ACC112 (cell line): ENCODE measurements at regions not wholly inside any gene's neighbourhood (a gene's known extent, or its start where the extent isn't known, plus 50 kb on each side); places are given as distances from the start of the nearest gene placed in this dataset.

Source experiments
- H2AFZ ChIP-seq: fragments of 200-600 bp; sonication (generic); one replicate; pipeline ENCODE4 v1.6.0; 2017; ENCODE audit warnings: antibody characterized with exemption, low read length; ENCODE audit not compliant: unreplicated experiment
- H3K27ac ChIP-seq: fragments of 200-600 bp; sonication (generic); 2 replicates; pipeline ENCODE4 v1.5.1; 2014; ENCODE audit warnings: low read depth, mild to moderate bottlenecking, antibody characterized with exemption, low read length, moderate library complexity
- H3K27me3 ChIP-seq: fragments of 200-600 bp; sonication (generic); 2 replicates; pipeline ENCODE4 v1.6.1; 2014; ENCODE audit warnings: mild to moderate bottlenecking, antibody characterized with exemption, low read length, moderate library complexity, mixed read lengths; ENCODE audit not compliant: insufficient read depth
- H3K36me3 ChIP-seq: fragments of 200-600 bp; sonication (generic); 2 replicates; pipeline ENCODE4 v1.6.1; 2016; ENCODE audit warnings: mild to moderate bottlenecking, antibody characterized with exemption, low read length, moderate library complexity, mixed read lengths; ENCODE audit not compliant: insufficient read depth
- H3K4me1 ChIP-seq: fragments of 200-600 bp; sonication (generic); one replicate; pipeline ENCODE4 v1.6.1; 2016; ENCODE audit warnings: low read length, mixed read lengths; ENCODE audit not compliant: insufficient read depth, unreplicated experiment, control insufficient read depth
- H3K4me3 ChIP-seq: fragments of 200-600 bp; sonication (generic); 2 replicates; pipeline ENCODE4 v1.5.1; 2014; ENCODE audit warnings: mild to moderate bottlenecking, low read depth, low read length
- H3K79me2 ChIP-seq: fragments of 200-600 bp; sonication (generic); one replicate; pipeline ENCODE4 v1.6.0; 2016; ENCODE audit warnings: low read length; ENCODE audit not compliant: control insufficient read depth, unreplicated experiment, insufficient read depth

GRCh38 chr10:78991187-78991586 is 77.6 kb upstream of the ZMIZ1 start:
- Histone ChIP-seq H3K4me3 (no peak overlapping the region), H3K4me1 (peaks cover 11% of the 10 kb centered on the region), H3K79me2 (no peaks in the 10 kb centered on the region), H3K36me3 (no peaks in the 10 kb centered on the region), H3K27me3 (no peaks in the 10 kb centered on the region), H2AFZ (no peak overlapping the region), H3K27ac (no peak overlapping the region)

GRCh38 chr10:78992333-78992732 is 76.4 kb upstream of the ZMIZ1 start:
- no peak overlapping the region for H3K4me3 ChIP-seq
- H3K36me3 ChIP-seq: no peaks in the 10 kb centered on the region
- no peak overlapping the region for H2AFZ ChIP-seq
- H3K79me2 ChIP-seq: no peaks in the 10 kb centered on the region
- H3K27me3 ChIP-seq: no peaks in the 10 kb centered on the region
- no peak overlapping the region for H3K27ac ChIP-seq
- peaks cover 7% of the 10 kb centered on the region for H3K4me1 ChIP-seq

- no peak overlapping the region for H3K4me3 ChIP-seq
- H3K27me3 ChIP-seq: no peaks in the 10 kb centered on the region
- H2AFZ ChIP-seq: no peak overlapping the region
- H3K79me2 ChIP-seq: no peaks in the 10 kb centered on the region
- H3K27ac ChIP-seq: no peak overlapping the region
- no peaks in the 10 kb centered on the region for H3K36me3 ChIP-seq
- H3K4me1 ChIP-seq: peaks cover 11% of the 10 kb centered on the region
Measured at GRCh38 chr10:78993261-78993945, 75.4 kb upstream of the ZMIZ1 start.

GRCh38 chr10:78995987-78996791 is 72.6 kb upstream of the ZMIZ1 start:
- H3K4me1 ChIP-seq: peaks cover 9% of the 10 kb centered on the region
- no peaks in the 10 kb centered on the region for H3K79me2 ChIP-seq
- H3K4me3 ChIP-seq: no peak overlapping the region
- H3K27me3 ChIP-seq: no peaks in the 10 kb centered on the region
- H3K36me3 ChIP-seq: no peaks in the 10 kb centered on the region
- H2AFZ ChIP-seq: no peak overlapping the region
- no peak overlapping the region for H3K27ac ChIP-seq

- Histone ChIP-seq H3K79me2 (no peaks in the 10 kb centered on the region), H3K27ac (no peak overlapping the region), H3K4me3 (no peak overlapping the region), H3K27me3 (no peaks in the 10 kb centered on the region), H3K4me1 (peaks cover 10% of the 10 kb centered on the region), H3K36me3 (no peaks in the 10 kb centered on the region), H2AFZ (no peak overlapping the region)
Measured at GRCh38 chr10:78996792-78997129, 72.0 kb upstream of the ZMIZ1 start.

GRCh38 chr10:78997635-78998618 is 70.8 kb upstream of the ZMIZ1 start:
- no peak overlapping the region for H3K4me3 ChIP-seq
- H3K79me2 ChIP-seq: no peaks in the 10 kb centered on the region
- no peaks in the 10 kb centered on the region for H3K27me3 ChIP-seq
- no peak overlapping the region for H2AFZ ChIP-seq
- no peaks in the 10 kb centered on the region for H3K36me3 ChIP-seq
- no peak overlapping the region for H3K27ac ChIP-seq
- peaks cover 10% of the 10 kb centered on the region for H3K4me1 ChIP-seq

GRCh38 chr10:79001082-79001885 is 67.5 kb upstream of the ZMIZ1 start:
- Histone ChIP-seq H3K27me3 (0 out of 2 replicates have a peak, but pooled peaks cover 6% of the 10 kb centered on the region), H3K4me1 (peaks cover 10% of the 10 kb centered on the region), H3K79me2 (no peaks in the 10 kb centered on the region), H3K36me3 (no peaks in the 10 kb centered on the region), H3K27ac (no peak overlapping the region), H3K4me3 (no peak overlapping the region), H2AFZ (no peak overlapping the region)

- no peaks in the 10 kb centered on the region for H3K79me2 ChIP-seq
- no peak overlapping the region for H2AFZ ChIP-seq
- peaks cover 10% of the 10 kb centered on the region for H3K4me1 ChIP-seq
- H3K36me3 ChIP-seq: no peaks in the 10 kb centered on the region
- H3K27me3 ChIP-seq: 0 out of 2 replicates have a peak, but pooled peaks cover 6% of the 10 kb centered on the region
- no peak overlapping the region for H3K4me3 ChIP-seq
- no peak overlapping the region for H3K27ac ChIP-seq
Measured at GRCh38 chr10:79002336-79002735, 66.4 kb upstream of the ZMIZ1 start.

- no peak overlapping the region for H2AFZ ChIP-seq
- H3K27me3 ChIP-seq: 0 out of 2 replicates have a peak, but pooled peaks cover 6% of the 10 kb centered on the region
- no peaks in the 10 kb centered on the region for H3K79me2 ChIP-seq
- no peak overlapping the region for H3K27ac ChIP-seq
- H3K4me3 ChIP-seq: no peak overlapping the region
- H3K4me1 ChIP-seq: peaks cover 6% of the 10 kb centered on the region
- no peaks in the 10 kb centered on the region for H3K36me3 ChIP-seq
Measured at GRCh38 chr10:79003183-79004100, 65.3 kb upstream of the ZMIZ1 start.
